ENCODE measurements at regions not wholly inside any gene's neighbourhood (a gene's known extent, or its start where the extent isn't known, plus 50 kb on each side); places are given as distances from the start of the nearest gene placed in this dataset.

- TF ChIP-seq, protein P1, sequence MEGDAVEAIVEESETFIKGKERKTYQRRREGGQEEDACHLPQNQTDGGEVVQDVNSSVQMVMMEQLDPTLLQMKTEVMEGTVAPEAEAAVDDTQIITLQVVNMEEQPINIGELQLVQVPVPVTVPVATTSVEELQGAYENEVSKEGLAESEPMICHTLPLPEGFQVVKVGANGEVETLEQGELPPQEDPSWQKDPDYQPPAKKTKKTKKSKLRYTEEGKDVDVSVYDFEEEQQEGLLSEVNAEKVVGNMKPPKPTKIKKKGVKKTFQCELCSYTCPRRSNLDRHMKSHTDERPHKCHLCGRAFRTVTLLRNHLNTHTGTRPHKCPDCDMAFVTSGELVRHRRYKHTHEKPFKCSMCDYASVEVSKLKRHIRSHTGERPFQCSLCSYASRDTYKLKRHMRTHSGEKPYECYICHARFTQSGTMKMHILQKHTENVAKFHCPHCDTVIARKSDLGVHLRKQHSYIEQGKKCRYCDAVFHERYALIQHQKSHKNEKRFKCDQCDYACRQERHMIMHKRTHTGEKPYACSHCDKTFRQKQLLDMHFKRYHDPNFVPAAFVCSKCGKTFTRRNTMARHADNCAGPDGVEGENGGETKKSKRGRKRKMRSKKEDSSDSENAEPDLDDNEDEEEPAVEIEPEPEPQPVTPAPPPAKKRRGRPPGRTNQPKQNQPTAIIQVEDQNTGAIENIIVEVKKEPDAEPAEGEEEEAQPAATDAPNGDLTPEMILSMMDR (IDR thresholded peaks at IDR 0.05; ENCODE audit: low read depth, low read length, missing input control) = no peak
- TF ChIP-seq TAF1 (conservative IDR thresholded peaks at IDR 0.05) = no peak
- TF ChIP-seq JUND (IDR thresholded peaks at IDR 0.05) = no peak
- no peak for TF ChIP-seq REST (IDR thresholded peaks at IDR 0.05)
Observed at GRCh38 chr7:13604178-13604577, 385.3 kb downstream of the ETV1 start.

Measured in liver (tissue), 3 donors.